H1 (cell line): ENCODE measurements at regions not wholly inside any gene's neighbourhood (a gene's known extent, or its start where the extent isn't known, plus 50 kb on each side); places are given as distances from the start of the nearest gene placed in this dataset.

ENCODE experiments used
- CREB1 ChIP-seq: IDR thresholded peaks from 2 replicates; pipeline ENCODE4 v1.6.1; 2012; ENCODE audit warnings: inconsistent platforms
- KDM4A ChIP-seq: IDR thresholded peaks from one replicate; pipeline ENCODE4 v1.7.1; 2012; ENCODE audit warnings: low read depth, mild to moderate bottlenecking, moderate library complexity, low read length, inconsistent platforms; ENCODE audit not compliant: severe bottlenecking
- NRF1 ChIP-seq: IDR thresholded peaks from 2 replicates; pipeline ENCODE4 v1.6.1; 2011; ENCODE audit warnings: mild to moderate bottlenecking, low read depth, low read length, improper control_type of control experiment
- POU5F1 ChIP-seq: IDR thresholded peaks from 2 replicates; pipeline ENCODE4 v1.6.1; 2011; ENCODE audit warnings: low read depth, mild to moderate bottlenecking, low read length, moderate library complexity
- SAP30 ChIP-seq: fragments of 300-600 bp; sonication (generic); IDR thresholded peaks from 2 replicates; pipeline ENCODE4 v1.7.1; 2012; ENCODE audit warnings: low read length, moderate library complexity, mild to moderate bottlenecking, inconsistent platforms; ENCODE audit not compliant: insufficient read depth, insufficient replicate concordance
- SIRT6 ChIP-seq: IDR thresholded peaks from one replicate; pipeline ENCODE4 v1.7.1; 2012; ENCODE audit warnings: low read length, inconsistent platforms
- SP2 ChIP-seq: IDR thresholded peaks from 2 replicates; pipeline ENCODE4 v1.6.1; 2012; ENCODE audit warnings: mild to moderate bottlenecking, low read length, inconsistent platforms
- YY1 ChIP-seq: IDR thresholded peaks from 2 replicates; pipeline ENCODE4 v1.6.1; 2011; ENCODE audit warnings: low read depth, mild to moderate bottlenecking, low read length

- TF ChIP-seq CREB1 (no peak), POU5F1 (no peak), SAP30 (no peak), KDM4A (no peak), YY1 (no peak), SP2 (no peak), NRF1 (no peak), SIRT6 (no peak)
These were observed 226.8 kb upstream of the ATP10B start (continued) for GRCh38 chr5:161078793-161079192.
